Adrenal gland (tissue), 5 donors: ENCODE measurements at regions not wholly inside any gene's neighbourhood (a gene's known extent, or its start where the extent isn't known, plus 50 kb on each side); places are given as distances from the start of the nearest gene placed in this dataset.

ENCODE experiments used
- CTCF ChIP-seq, 6 experiments: fragments of 450-650 bp in 4 of 6; fragments of 200-600 bp in 2 of 6; sonication (generic) in 1 of 6; IDR thresholded peaks; 1 replicate in 5 of 6; 2 replicates in 1 of 6; pipeline versions ENCODE4 v1.5.1 to v1.8.0; 2016 to 2021; ENCODE audit warnings: antibody characterized with exemption in 6 of 6, mild to moderate bottlenecking in 2 of 6, moderate library complexity in 1 of 6
- POLR2A ChIP-seq, 2 donors: fragments of 450-650 bp; IDR thresholded peaks; one replicate each; pipeline ENCODE4 v1.6.1; 2017; ENCODE audit warnings: antibody characterized with exemption in 2 of 2, mild to moderate bottlenecking in 2 of 2, moderate library complexity in 1 of 2
- donor health status: DM: no; HTN: no; CAD: no.

- TF ChIP-seq CTCF (IDR thresholded peaks at IDR 0.05) = no peak
- TF ChIP-seq POLR2A (IDR thresholded peaks at IDR 0.05) = no peak
Observed at GRCh38 chr10:53650794-53651193, 878.2 kb upstream of the MBL2 start.
